PFSK-1 (cell line): ENCODE measurements at regions not wholly inside any gene's neighbourhood (a gene's known extent, or its start where the extent isn't known, plus 50 kb on each side); places are given as distances from the start of the nearest gene placed in this dataset.

Experiments
- FOXP2 ChIP-seq: optimal IDR thresholded peaks from 2 replicates; pipeline ENCODE3; 2011; ENCODE audit warnings: borderline replicate concordance, control low read depth, inconsistent platforms; ENCODE audit not compliant: insufficient read depth; ENCODE audit errors: extremely low read length, extremely low read depth
- POLR2AphosphoS5 ChIP-seq: IDR thresholded peaks from 2 replicates; pipeline ENCODE4 v1.6.1; 2012; ENCODE audit warnings: low read depth, mild to moderate bottlenecking, control low read depth, low read length, moderate library complexity
- SIN3A ChIP-seq: IDR thresholded peaks from 2 replicates; pipeline ENCODE4 v1.6.1; 2012; ENCODE audit warnings: mild to moderate bottlenecking, low read length, moderate library complexity, borderline replicate concordance; ENCODE audit not compliant: insufficient read depth
- TAF1 ChIP-seq: IDR thresholded peaks from 2 replicates; pipeline ENCODE4 v1.6.1; 2012; ENCODE audit warnings: low read length, control low read depth, borderline replicate concordance; ENCODE audit not compliant: insufficient read depth
- TF ChIP-seq, protein P1 (sequence below), 2 experiments: IDR thresholded peaks; 2 replicates each; pipeline versions ENCODE4 v1.6.1 to v1.8.0; 2011 to 2012; ENCODE audit warnings: low read depth in 2 of 2, low read length in 2 of 2, control low read depth in 1 of 2, inconsistent platforms in 1 of 2, mild to moderate bottlenecking in 1 of 2, moderate library complexity in 1 of 2; ENCODE audit not compliant: insufficient read depth in 1 of 2

DNA sequence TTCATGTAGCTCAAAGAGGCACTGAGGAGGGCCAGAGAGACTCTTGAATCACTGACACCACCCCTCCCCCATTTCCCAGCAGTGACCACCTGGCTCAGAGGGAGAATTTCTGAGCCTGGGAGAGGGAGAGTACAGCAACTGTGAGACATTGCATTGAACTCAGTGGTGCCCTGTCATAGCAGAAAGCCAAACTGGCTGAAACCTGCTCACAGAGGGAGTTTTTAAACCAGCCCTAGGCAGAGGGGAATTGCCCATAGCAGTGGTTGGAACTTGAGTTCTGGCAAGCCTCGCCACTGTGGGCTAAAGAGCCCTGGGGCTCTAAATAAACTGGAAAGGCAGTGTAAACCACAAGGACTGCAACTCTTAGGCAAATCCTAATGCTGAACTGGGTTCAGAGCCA, 243.1 kb downstream of the ADCYAP1 start:
- TF ChIP-seq, protein P1, sequence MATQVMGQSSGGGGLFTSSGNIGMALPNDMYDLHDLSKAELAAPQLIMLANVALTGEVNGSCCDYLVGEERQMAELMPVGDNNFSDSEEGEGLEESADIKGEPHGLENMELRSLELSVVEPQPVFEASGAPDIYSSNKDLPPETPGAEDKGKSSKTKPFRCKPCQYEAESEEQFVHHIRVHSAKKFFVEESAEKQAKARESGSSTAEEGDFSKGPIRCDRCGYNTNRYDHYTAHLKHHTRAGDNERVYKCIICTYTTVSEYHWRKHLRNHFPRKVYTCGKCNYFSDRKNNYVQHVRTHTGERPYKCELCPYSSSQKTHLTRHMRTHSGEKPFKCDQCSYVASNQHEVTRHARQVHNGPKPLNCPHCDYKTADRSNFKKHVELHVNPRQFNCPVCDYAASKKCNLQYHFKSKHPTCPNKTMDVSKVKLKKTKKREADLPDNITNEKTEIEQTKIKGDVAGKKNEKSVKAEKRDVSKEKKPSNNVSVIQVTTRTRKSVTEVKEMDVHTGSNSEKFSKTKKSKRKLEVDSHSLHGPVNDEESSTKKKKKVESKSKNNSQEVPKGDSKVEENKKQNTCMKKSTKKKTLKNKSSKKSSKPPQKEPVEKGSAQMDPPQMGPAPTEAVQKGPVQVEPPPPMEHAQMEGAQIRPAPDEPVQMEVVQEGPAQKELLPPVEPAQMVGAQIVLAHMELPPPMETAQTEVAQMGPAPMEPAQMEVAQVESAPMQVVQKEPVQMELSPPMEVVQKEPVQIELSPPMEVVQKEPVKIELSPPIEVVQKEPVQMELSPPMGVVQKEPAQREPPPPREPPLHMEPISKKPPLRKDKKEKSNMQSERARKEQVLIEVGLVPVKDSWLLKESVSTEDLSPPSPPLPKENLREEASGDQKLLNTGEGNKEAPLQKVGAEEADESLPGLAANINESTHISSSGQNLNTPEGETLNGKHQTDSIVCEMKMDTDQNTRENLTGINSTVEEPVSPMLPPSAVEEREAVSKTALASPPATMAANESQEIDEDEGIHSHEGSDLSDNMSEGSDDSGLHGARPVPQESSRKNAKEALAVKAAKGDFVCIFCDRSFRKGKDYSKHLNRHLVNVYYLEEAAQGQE (IDR thresholded peaks at IDR 0.05; ENCODE audit: insufficient read depth in 1 of 2, low read depth in 2 of 2, low read length in 2 of 2), result no peak
- TF ChIP-seq TAF1 (no peak), FOXP2 (no peak), SIN3A (no peak), POLR2AphosphoS5 (no peak)

DNA sequence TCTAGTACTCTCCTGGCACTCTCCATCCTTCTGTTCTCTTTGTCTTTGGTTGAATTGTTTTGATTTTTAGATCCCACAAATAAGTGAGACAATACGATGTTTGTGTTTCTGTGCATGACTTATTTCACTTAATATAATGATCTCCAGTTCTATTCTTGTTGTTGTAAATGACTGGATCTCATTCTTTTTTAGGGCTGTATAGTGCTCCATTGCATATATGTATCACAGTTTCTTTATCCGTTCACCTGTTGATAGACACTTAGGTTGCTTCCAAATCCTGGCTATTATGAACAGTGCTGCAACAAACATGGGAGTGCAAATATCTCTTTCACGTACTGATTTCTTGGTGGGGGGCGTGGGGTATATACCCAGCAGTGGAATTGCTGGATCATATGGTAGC, 245.0 kb downstream of the ADCYAP1 start:
- TF ChIP-seq POLR2AphosphoS5 (no peak), TAF1 (no peak), SIN3A (no peak)

DNA sequence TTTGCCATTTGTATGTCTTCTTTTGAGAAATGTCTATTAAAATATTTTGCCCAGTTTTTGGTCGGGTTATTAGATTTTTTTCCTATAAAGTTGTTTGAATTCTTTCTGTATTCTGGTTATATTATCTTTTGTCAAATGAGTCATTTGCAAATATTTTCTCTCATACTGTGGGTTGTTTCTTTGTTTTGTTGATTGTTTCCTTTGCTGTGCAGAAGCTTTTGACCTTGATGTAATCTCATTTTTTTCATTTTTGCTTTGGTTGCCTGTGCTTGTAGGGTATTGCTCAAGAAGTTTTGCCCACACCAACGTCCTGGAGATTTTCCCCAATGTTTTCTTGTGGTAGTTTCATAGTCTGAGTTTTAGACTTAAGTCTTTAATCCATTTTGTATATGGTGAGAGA, 245.7 kb downstream of the ADCYAP1 start:
- TF ChIP-seq SIN3A (no peak), TAF1 (no peak), POLR2AphosphoS5 (no peak), FOXP2 (no peak)
- TF ChIP-seq, protein P1 (IDR thresholded peaks at IDR 0.05; ENCODE audit: insufficient read depth in 1 of 2, low read depth in 2 of 2, low read length in 2 of 2), result no peak

DNA sequence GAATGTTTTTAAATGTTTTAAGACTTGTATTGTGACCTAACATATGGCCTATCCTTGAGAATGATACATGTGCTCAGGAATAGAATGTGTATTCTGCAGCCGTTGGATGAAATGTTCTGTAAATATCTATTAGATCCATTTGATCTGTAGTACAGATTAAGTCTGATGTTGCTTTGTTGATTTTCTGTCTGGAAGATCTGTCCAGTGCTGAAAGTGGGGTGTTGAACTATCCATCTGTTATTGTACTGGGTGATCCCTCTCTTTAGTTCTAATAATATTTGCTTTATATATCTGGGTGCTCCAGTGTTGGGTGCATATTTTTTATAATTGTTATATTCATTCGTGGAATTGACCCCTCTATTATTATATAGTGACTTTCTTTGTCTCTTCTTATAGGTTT, 248.3 kb downstream of the ADCYAP1 start:
- TF ChIP-seq, protein P1 (IDR thresholded peaks at IDR 0.05; ENCODE audit: insufficient read depth in 1 of 2, low read depth in 2 of 2, low read length in 2 of 2), result peak in 1 of 2 experiments; percentile 80; a peak in 2 of 4 replicates

DNA sequence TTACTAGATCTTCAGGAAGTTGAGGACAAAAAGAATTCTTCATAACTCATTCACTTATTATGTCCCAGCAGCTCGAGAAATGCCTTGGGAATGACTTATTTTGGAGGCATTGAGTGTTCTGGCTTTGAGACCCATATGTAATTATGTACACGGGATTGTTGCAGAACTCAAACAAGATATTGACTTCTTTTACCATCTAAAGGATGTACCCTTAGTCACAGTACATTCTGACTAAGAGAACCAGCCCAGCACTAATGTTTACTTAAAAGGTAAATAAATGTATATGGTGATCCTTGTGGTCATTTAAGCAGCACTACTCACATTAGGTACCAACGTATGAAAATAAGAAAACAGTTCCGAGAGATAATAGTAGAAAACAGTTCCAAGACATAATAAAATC, 268.9 kb downstream of the ADCYAP1 start:
- TF ChIP-seq TAF1, result no peak
- no peak for TF ChIP-seq FOXP2
- no peak for TF ChIP-seq SIN3A
- TF ChIP-seq, protein P1 (IDR thresholded peaks at IDR 0.05; ENCODE audit: insufficient read depth in 1 of 2, low read depth in 2 of 2, low read length in 2 of 2), result no peak
- no peak for TF ChIP-seq POLR2AphosphoS5
